ENCODE measurements at regions not wholly inside any gene's neighbourhood (a gene's known extent, or its start where the extent isn't known, plus 50 kb on each side); places are given as distances from the start of the nearest gene placed in this dataset.
"Not testable (repeated sequence)": the region's sequence is repeated elsewhere in the genome, so short reads cannot be mapped to it uniquely, and the experiment has no call there.

DNA sequence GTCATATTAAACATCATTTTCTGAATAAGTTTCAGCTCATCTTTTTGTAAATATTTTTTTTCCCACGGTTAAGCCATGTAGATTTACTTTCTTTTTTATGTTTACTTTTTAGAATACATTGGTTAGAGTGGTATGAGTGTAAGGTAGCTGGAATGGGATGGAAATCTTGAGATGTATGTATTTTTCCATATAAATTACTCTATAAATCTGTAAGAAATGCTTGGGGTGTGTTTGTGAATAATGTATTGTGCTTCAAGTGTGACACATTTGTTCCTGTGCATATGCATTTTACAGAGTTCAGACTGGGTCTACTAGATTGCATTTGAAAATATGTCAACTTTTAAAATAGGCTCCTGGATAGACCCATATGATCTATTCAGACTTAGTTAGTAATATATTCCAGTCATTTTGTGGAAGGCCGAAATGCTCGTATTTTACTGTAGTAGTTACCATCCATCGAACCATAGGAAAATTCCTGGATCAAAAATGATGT lies 756.8 kb downstream of the RAPGEF2 start:
- no peak for DNase-seq

DNA sequence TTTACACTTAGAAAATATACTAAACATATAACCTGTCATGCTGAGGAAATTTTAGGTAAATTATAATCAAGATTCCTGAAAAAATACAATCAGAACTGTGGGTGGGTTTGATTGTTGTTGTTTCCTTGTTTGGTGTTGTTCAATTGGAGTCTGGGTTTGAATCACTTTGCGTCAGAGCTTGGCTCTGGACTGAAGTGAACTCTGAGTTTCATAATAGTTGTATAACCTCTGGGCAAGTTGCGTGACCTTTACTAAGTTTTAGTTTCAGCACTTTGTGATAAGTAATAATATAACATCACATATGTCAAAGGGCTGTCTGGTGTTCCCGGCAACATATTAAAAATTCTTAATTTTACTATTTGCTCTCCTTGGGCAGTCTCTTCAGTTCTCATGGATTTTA lies 758.1 kb downstream of the RAPGEF2 start:
- DNase-seq, result no peak

DNA sequence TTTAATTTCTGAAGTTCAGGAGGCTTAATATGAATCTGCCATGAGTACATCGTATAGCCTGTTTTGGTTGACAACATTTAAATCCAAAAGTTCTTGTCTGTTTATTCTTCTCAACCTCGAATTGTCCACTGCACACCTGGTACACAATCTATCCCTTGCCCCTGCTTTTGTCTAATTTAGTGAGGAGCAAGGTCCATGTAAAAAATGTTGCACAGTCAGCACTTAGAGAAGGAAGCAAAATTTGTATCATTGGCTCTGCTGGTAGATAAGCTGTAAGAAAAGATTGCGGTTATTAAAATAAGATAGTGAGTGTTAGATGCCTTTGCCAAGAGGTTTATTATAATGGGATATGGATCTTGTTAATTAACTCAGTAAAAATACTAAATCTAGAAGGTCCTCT lies 761.5 kb downstream of the RAPGEF2 start:
- DNase-seq, result no peak

- no peak for DNase-seq
These were observed 764.8 kb downstream of the RAPGEF2 start for GRCh38 chr4:159867673-159868072.

DNA sequence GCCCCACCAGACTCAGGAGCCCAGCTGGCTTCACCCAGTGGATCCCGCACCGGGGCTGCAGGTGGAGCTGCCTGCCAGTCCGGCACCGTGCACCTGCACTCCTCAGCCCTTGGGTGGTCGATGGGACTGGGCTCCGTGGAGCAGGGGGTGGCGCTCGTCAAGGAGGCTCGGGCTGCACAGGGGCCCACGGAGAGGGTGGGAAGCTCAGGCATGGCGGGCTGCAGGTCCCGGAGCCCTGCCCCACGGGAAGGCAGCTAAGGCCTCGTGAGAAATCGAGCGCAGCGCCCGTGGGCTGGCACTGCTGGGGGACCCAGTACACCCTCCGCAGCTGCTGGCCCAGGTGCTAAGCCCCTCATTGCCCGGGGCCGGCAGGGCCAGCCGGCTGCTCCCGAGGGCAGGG lies 766.1 kb downstream of the RAPGEF2 start:
- not testable (repeated sequence) for DNase-seq

DNA sequence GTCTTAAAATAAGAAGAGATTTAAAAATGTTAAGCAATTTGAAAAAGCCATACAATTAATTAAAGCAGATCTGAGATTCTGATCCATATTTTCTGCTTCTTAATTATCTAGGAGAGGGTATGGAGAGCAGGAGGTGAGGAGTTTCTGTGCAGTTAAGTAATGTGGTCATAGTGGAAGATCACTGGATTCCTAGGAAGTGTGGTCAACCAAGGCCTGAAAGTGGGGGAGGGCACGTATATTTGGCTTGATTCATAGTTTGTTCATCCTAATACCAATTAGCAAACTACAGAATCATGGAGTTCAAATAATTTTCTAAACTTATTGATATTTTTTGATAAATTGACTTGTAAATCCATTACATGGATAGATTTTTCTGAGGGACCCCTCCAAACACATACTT lies 768.3 kb downstream of the RAPGEF2 start:
- DNase-seq, result no peak

DNA sequence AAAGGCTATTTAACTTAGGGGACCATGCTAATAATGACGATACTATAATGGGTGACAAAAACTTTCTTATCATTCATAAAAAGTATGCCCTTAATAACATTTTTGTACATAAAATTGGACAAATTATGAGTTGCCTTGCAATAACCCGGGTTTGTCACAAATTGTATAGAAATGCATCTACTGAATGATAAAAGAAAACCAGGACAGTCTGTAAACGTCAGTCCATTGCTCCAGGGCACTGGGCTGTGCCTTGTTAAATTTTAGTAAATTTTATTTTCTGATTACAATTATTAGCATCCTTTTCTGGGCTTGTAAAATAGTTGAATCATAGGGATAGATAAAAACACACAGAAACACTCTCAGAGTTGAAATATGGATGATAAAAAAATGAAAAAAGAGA lies 778.3 kb downstream of the RAPGEF2 start:
- DNase-seq, result no peak

GRCh38 chr4:159884989-159885388 lies 782.1 kb downstream of the RAPGEF2 start:
- DNase-seq, result no peak

DNA sequence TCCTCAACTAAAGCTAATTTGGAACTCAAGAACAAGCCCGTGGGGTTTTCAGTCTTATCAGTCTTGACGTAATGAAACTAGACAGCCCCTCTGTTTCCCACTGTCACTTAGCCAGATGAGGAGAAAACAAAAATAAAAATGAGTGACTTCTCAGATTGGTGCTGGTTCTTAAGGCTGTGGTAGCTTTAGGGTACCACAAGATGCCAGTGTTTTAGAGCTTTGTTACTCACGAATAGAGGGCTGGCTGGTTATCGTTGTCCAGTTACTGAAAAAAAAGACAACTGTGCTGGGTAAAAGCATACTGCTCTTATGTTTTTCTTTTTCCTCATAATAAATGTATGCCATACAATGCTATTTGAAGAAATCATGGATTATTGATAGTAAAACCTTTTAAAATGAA lies 796.7 kb downstream of the RAPGEF2 start:
- DNase-seq, result no peak

DNA sequence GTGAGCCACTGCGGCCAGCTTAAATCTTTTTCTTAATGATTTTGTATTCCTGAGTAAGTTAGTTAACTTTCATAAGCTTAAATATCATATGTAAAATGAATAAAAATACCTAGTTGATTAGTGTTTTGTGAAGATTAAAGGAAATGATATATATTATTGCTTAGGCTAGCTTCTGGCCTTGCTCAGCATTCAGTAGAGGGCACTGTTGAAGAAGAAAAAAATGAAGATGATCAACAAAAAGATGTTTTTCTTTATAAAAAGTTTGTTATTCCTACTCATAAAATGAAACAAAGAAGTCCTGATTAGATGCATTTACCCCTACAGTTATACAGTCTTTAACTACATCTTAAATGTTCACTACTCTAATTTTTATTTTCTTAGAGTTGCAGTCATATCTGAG lies 797.7 kb downstream of the RAPGEF2 start:
- no peak for DNase-seq

- no peak for DNase-seq
These were observed 799.8 kb downstream of the RAPGEF2 start for GRCh38 chr4:159902648-159903047.

- DNase-seq, result no peak
These were observed 802.0 kb downstream of the RAPGEF2 start for GRCh38 chr4:159904906-159905305.

DNA sequence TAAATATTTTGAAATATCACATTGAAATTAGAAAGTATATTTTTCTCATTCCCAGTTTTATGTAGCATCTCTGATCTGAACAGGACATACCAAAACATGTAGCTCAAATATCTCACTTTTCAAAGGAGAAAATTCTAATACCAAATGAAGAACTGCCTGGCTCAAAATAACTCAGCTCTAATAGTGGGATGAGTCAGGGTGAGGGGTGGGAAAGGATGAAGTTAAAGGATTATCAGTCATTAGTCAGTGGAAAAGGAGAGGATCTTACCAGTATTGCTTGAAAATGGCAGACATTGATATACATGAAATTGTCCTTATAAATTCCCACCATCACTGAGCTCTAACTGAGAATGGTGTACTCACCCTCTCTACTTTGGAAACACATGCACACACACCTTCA lies 803.2 kb downstream of the RAPGEF2 start:
- no peak for DNase-seq

DNA sequence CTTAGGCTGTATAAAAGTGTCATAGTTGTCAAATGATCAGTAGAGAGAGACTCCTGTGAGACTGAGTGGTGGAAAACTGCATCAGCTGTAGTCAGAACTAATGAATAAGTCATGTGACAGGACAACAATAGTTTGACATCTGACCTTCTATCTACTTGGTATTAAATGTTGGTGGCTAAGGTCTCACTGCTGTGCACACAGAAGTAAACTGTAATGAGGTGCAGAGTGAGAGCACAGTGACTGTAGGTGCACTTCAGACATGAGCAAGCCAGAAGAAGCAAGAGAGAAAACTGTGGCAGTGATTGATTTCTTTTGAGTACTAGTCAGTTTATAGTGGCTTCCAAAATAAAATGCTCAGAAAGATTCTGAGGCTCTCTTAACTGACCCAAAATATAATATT lies 803.6 kb downstream of the RAPGEF2 start:
- no peak for DNase-seq

- no peak for DNase-seq
These were observed 807.8 kb downstream of the RAPGEF2 start for GRCh38 chr4:159910721-159911120.

- no peak for DNase-seq
These were observed 819.2 kb downstream of the RAPGEF2 start for GRCh38 chr4:159922119-159922518.

DNA sequence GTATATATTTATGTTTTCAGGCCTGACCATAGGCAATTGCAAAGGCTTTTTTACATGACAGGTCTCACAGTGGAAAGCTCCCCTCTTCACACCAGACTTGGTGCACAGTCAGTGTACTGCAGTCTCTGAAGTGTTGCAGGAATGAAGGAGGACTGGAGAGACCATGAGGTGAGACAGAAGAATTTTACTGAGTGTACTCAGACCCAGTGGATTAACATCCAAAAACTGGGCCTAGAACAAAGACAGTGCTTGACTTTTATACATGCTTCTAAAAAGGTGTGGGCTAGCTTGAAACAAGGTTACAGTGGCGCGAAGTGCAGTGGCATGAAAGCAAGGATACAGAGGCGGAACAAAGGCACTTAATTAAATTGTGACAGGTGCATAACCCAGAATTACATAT lies 822.9 kb downstream of the RAPGEF2 start:
- no peak for DNase-seq

DNA sequence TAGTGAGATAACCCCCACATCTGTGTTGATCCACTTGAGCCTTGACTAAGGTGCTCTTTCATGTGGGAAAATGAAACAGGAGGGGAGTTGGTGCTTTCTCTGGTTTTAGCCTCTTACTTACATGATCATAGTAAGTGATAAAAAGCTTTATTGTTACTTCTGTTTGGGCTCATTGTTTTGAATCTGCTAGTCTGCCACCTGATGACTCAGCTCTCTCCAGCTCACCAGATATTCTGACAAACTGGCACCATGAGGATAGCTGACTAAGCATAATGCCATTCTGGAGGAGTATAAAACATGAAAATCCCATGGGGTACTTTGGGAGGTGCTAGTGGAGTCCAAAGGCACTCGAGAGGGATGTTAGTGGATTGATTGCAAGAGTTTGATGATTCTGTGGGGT lies 824.0 kb downstream of the RAPGEF2 start:
- DNase-seq, result no peak

DNA sequence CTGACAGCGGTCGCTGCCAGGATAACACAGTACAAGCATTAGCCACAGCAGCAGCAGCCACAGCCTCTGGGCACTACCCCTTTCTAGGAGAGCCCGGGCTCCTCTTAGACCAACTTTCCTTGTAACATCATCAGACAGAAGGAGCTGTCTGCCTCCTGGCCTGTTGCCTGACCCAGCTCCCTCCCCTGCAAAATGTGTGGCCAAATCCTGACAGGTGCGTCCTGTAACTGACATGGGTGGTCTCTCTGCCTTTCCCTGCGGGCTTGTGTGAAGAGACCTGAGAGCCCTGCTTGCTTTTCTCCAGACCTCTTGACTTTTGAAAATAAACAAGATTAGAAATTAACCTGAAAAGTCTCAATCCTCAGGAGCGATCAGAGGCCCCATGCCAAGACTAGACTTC lies 824.9 kb downstream of the RAPGEF2 start:
- no peak for DNase-seq

DNA sequence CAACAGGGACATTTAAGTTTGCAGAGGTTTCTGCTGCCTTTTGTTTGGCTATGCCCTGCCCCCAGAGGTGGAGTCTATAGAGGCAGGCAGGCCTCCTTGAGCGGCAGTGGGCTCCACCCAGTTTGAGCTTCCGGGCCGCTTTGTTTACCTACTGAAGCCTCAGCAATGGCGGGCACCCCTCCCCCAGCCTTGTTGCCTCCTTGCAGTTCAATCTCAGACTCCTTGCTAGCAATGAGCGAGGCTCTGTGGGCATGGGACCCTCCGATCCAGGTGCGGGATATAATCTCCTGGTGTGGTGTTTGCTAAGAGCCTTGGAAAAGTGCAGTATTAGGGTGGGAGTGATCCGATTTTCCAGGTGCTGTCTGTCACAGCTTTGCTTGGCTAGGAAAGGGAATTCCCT lies 831.7 kb downstream of the RAPGEF2 start:
- DNase-seq, result not testable (repeated sequence)

DNA sequence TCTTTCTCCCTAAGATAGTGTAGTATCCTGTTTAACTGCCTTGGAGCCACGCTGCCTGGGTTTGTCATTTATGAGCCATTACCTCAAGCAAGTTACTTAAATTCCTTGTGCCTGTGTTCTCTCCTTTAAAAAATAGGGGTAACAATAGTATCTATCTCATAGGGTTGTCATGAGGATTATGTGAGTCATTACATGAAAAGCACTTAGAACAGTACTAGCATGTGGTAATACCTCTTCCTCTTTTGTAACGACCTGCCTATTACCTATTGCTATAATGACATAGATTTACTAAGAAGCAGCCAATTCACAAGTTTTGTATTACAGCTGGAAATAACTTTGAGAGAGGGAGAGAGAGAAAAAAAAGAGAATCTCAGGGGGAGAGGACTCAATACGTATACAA lies 834.7 kb downstream of the RAPGEF2 start:
- DNase-seq, result no peak

GRCh38 chr4:159939681-159940080 lies 836.8 kb downstream of the RAPGEF2 start:
- DNase-seq, result not testable (repeated sequence)

DNA sequence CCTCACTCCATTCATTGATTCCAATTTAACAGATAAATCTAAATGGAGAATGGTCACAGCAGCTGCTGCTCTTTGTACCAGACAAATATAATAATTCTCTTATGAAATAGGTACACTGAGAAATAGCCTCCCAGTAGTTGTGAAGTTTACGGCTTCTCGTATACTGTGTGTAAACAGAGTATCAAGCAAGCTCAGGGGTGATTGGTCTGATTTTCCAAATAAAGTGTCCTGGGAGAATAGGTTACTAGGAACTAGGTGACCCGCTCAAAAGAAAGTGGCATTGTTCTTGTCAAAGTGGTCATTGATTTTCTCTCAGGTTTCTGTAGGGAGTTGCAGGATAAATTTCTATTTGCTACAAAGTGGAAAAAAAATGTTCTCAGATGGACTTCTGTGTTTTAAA lies 838.2 kb downstream of the RAPGEF2 start:
- DNase-seq, result no peak

DNA sequence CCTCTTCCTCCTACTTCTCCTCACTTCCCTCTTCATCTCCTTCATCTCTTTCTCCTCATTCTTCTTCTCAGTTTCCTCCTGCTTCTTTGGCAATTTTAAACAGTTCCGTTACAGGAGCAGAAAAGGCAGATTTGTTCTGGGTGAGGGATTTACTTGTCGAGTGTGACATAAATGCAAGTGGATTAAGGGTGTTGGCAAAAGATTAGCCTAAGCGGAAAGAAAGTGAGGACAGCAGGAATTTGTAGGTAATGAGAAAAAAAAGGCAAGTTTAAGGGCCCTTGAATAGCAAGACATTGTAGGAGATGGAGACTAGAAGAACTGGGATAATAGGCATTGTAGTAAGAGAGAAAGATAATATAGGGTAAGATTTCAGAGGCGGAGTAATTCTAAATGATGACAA lies 841.6 kb downstream of the RAPGEF2 start:
- DNase-seq, result no peak

- DNase-seq, result no peak
These were observed 844.2 kb downstream of the RAPGEF2 start for GRCh38 chr4:159946983-159947615.

- no peak for DNase-seq
These were observed 847.8 kb downstream of the RAPGEF2 start for GRCh38 chr4:159950707-159951106.
